ENCODE measurements at regions not wholly inside any gene's neighbourhood (a gene's known extent, or its start where the extent isn't known, plus 50 kb on each side); places are given as distances from the start of the nearest gene placed in this dataset.

- peak; percentile 45 for DNase-seq (ENCODE audit: extremely low read depth, low read depth, low spot score)
Observed at GRCh38 chr10:59079386-59080226, 96.8 kb upstream of the PHYHIPL start.

- DNase-seq (ENCODE audit: extremely low read depth, low read depth, low spot score), result no peak
Observed at GRCh38 chr10:59082249-59082648, 94.2 kb upstream of the PHYHIPL start.

- no peak for DNase-seq (ENCODE audit: extremely low read depth, low read depth, low spot score)
Observed at GRCh38 chr10:59085054-59085453, 91.4 kb upstream of the PHYHIPL start.

GRCh38 chr10:59085711-59086502 is 90.5 kb upstream of the PHYHIPL start:
- no peak for DNase-seq (ENCODE audit: extremely low read depth, low read depth, low spot score)

- no peak for DNase-seq (ENCODE audit: extremely low read depth, low read depth, low spot score)
Observed at GRCh38 chr10:59087486-59087885, 89.0 kb upstream of the PHYHIPL start.

GRCh38 chr10:59088912-59089573 is 87.4 kb upstream of the PHYHIPL start:
- no peak for DNase-seq (ENCODE audit: extremely low read depth, low read depth, low spot score)

- no peak for DNase-seq (ENCODE audit: extremely low read depth, low read depth, low spot score)
Observed at GRCh38 chr10:59090817-59091622, 85.4 kb upstream of the PHYHIPL start.

- no peak for DNase-seq (ENCODE audit: extremely low read depth, low read depth, low spot score)
Observed at GRCh38 chr10:59093461-59093860, 83.0 kb upstream of the PHYHIPL start.

GRCh38 chr10:59096631-59097030 is 79.8 kb upstream of the PHYHIPL start:
- DNase-seq (ENCODE audit: extremely low read depth, low read depth, low spot score), result no peak

- DNase-seq (ENCODE audit: extremely low read depth, low read depth, low spot score), result no peak
Observed at GRCh38 chr10:59098387-59098786, 78.1 kb upstream of the PHYHIPL start.

- no peak for DNase-seq (ENCODE audit: extremely low read depth, low read depth, low spot score)
Observed at GRCh38 chr10:59098831-59099452, 77.5 kb upstream of the PHYHIPL start.

- DNase-seq (ENCODE audit: extremely low read depth, low read depth, low spot score), result no peak
Observed at GRCh38 chr10:59099481-59099880, 77.0 kb upstream of the PHYHIPL start.

GRCh38 chr10:59102394-59102793 is 74.0 kb upstream of the PHYHIPL start:
- no peak for DNase-seq (ENCODE audit: extremely low read depth, low read depth, low spot score)

- DNase-seq (ENCODE audit: extremely low read depth, low read depth, low spot score), result no peak
Observed at GRCh38 chr10:59104186-59104585, 72.3 kb upstream of the PHYHIPL start.

- no peak for DNase-seq (ENCODE audit: extremely low read depth, low read depth, low spot score)
Observed at GRCh38 chr10:59106441-59106840, 70.0 kb upstream of the PHYHIPL start.

GRCh38 chr10:59107147-59107546 is 69.3 kb upstream of the PHYHIPL start:
- DNase-seq (ENCODE audit: extremely low read depth, low read depth, low spot score), result no peak

- no peak for DNase-seq (ENCODE audit: extremely low read depth, low read depth, low spot score)
Observed at GRCh38 chr10:59108296-59108870, 68.1 kb upstream of the PHYHIPL start.

GRCh38 chr10:59108886-59109288 is 67.6 kb upstream of the PHYHIPL start:
- no peak for DNase-seq (ENCODE audit: extremely low read depth, low read depth, low spot score)

- DNase-seq (ENCODE audit: extremely low read depth, low read depth, low spot score), result no peak
Observed at GRCh38 chr10:59109826-59110225, 66.6 kb upstream of the PHYHIPL start.

- DNase-seq (ENCODE audit: extremely low read depth, low read depth, low spot score), result no peak
Observed at GRCh38 chr10:59124187-59124586, 52.3 kb upstream of the PHYHIPL start.

All from glomerular endothelial cell (primary cell).